Neural cell (in vitro differentiated cells): ENCODE measurements at regions not wholly inside any gene's neighbourhood (a gene's known extent, or its start where the extent isn't known, plus 50 kb on each side); places are given as distances from the start of the nearest gene placed in this dataset.

Source experiments
- H2AFZ ChIP-seq: fragments of 200-600, 300-800 bp; sonication (generic), shearing (Covaris generic); 2 replicates; pipeline ENCODE4 v1.6.0; 2014; ENCODE audit warnings: low read depth, mild to moderate bottlenecking, antibody characterized with exemption, low read length, moderate library complexity
- H3F3A ChIP-seq: fragments of 200-600 bp; shearing (Covaris generic); 2 replicates; pipeline ENCODE4 v1.6.1; 2016; ENCODE audit warnings: mild to moderate bottlenecking, moderate library complexity, mixed read lengths, antibody characterized with exemption, low read length; ENCODE audit not compliant: insufficient read depth, poor library complexity, severe bottlenecking
- H3K27ac ChIP-seq: fragments of 200-600, 300-800 bp; sonication (generic), shearing (Covaris generic); 2 replicates; pipeline ENCODE4 v1.5.1; 2014; ENCODE audit warnings: mild to moderate bottlenecking, low read length, moderate library complexity
- H3K27me3 ChIP-seq: fragments of 300-800, 200-600 bp; sonication (generic), shearing (Covaris generic); 2 replicates; pipeline ENCODE4 v1.6.0; 2014; ENCODE audit warnings: mild to moderate bottlenecking, low read depth, low read length, moderate library complexity; ENCODE audit not compliant: insufficient read depth
- H3K36me3 ChIP-seq: fragments of 300-800, 200-600 bp; sonication (generic), shearing (Covaris generic); 2 replicates; pipeline ENCODE4 v1.5.1; 2014; ENCODE audit warnings: mild to moderate bottlenecking, antibody characterized with exemption, low read length, moderate library complexity; ENCODE audit not compliant: insufficient read depth
- H3K4me2 ChIP-seq: fragments of 300-800, 200-600 bp; sonication (generic), shearing (Covaris generic); 2 replicates; pipeline ENCODE4 v1.6.0; 2014; ENCODE audit warnings: mild to moderate bottlenecking, low read length
- H3K4me3 ChIP-seq: fragments of 300-800, 200-600 bp; sonication (generic), shearing (Covaris generic); 2 replicates; pipeline ENCODE4 v1.5.1; 2014; ENCODE audit warnings: mild to moderate bottlenecking, low read length, moderate library complexity
- H3K79me2 ChIP-seq: fragments of 200-600 bp; shearing (Covaris generic); replicated peaks from 2 replicates; pipeline ENCODE4 v1.6.0; 2014; ENCODE audit warnings: mild to moderate bottlenecking, low read length, moderate library complexity; ENCODE audit not compliant: insufficient read depth
- H3K9ac ChIP-seq: fragments of 300-800, 200-600 bp; sonication (generic), shearing (Covaris generic); 2 replicates; pipeline ENCODE4 v1.6.1; 2016; ENCODE audit warnings: mild to moderate bottlenecking, low read length, mixed read lengths
- H3K9me2 ChIP-seq: fragments of 200-600 bp; shearing (Covaris generic); 2 replicates; pipeline ENCODE4 v1.6.1; 2016; ENCODE audit warnings: mild to moderate bottlenecking, low read length, mixed read lengths; ENCODE audit not compliant: insufficient read depth
- H3K9me3 ChIP-seq: fragments of 200-600, 300-800 bp; sonication (generic), shearing (Covaris generic); 2 replicates; pipeline ENCODE4 v1.6.1; 2016; ENCODE audit warnings: mild to moderate bottlenecking, mixed run types, low read length, moderate library complexity, mixed read lengths
- H4K20me1 ChIP-seq: fragments of 200-600 bp; shearing (Covaris generic); 2 replicates; pipeline ENCODE4 v1.6.1; 2016; ENCODE audit warnings: mild to moderate bottlenecking, mixed run types; ENCODE audit not compliant: insufficient read depth
- CTCF ChIP-seq: fragments of 450-650 bp; IDR thresholded peaks from 2 replicates; pipeline ENCODE4 v1.5.1; 2014; ENCODE audit warnings: antibody characterized with exemption, mild to moderate bottlenecking, moderate library complexity; ENCODE audit not compliant: poor library complexity, severe bottlenecking
- EP300 ChIP-seq: fragments of 450-650 bp; conservative IDR thresholded peaks from 2 replicates; pipeline ENCODE4 v1.6.1; 2014; ENCODE audit warnings: antibody characterized with exemption, mild to moderate bottlenecking, moderate library complexity; ENCODE audit not compliant: poor library complexity, severe bottlenecking
- EZH2 ChIP-seq: fragments of 200-600, 300-800 bp; shearing (Covaris generic), sonication (generic); IDR thresholded peaks from 2 replicates; pipeline ENCODE4 v1.6.1; 2014; ENCODE audit warnings: antibody characterized with exemption, low read length, borderline replicate concordance, mild to moderate bottlenecking; ENCODE audit not compliant: insufficient read depth, poor library complexity, severe bottlenecking
- MXI1 ChIP-seq: fragments of 450-650 bp; conservative IDR thresholded peaks from 2 replicates; pipeline ENCODE4 v1.6.1; 2014; ENCODE audit warnings: antibody characterized with exemption, mild to moderate bottlenecking; ENCODE audit not compliant: poor library complexity, severe bottlenecking
- POLR2AphosphoS5 ChIP-seq: IDR thresholded peaks from 2 replicates; pipeline ENCODE4 v1.6.1; 2012
- RAD21 ChIP-seq: fragments of 450-650 bp; conservative IDR thresholded peaks from 2 replicates; pipeline ENCODE4 v1.6.1; 2014; ENCODE audit warnings: antibody characterized with exemption, mild to moderate bottlenecking, moderate library complexity
- REST ChIP-seq: IDR thresholded peaks from 2 replicates; pipeline ENCODE4 v1.6.1; 2012; ENCODE audit warnings: borderline replicate concordance
- SMC3 ChIP-seq: fragments of 450-650 bp; conservative IDR thresholded peaks from 2 replicates; pipeline ENCODE4 v1.6.1; 2014; ENCODE audit warnings: antibody characterized with exemption, mild to moderate bottlenecking, moderate library complexity; ENCODE audit not compliant: poor library complexity
- TAF1 ChIP-seq: IDR thresholded peaks from 2 replicates; pipeline ENCODE4 v1.6.1; 2012; ENCODE audit warnings: low read depth

- Histone ChIP-seq H3K4me3 (no peak overlapping the region), H2AFZ (no peak overlapping the region), H3K27me3 (no peaks in the 10 kb centered on the region), H3K27ac (no peak overlapping the region), H3K9ac (no peak overlapping the region), H4K20me1 (no peaks in the 10 kb centered on the region), H3F3A (no peaks in the 10 kb centered on the region), H3K4me2 (no peak overlapping the region), H3K36me3 (no peaks in the 10 kb centered on the region), H3K9me2 (no peaks in the 10 kb centered on the region), H3K79me2 (no peaks in the 10 kb centered on the region), H3K9me3 (no peaks in the 10 kb centered on the region)
- no peak for TF ChIP-seq POLR2AphosphoS5
- TF ChIP-seq CTCF, result no peak
- no peak for TF ChIP-seq EP300
- no peak for TF ChIP-seq EZH2
- no peak for TF ChIP-seq RAD21
- no peak for TF ChIP-seq MXI1
- TF ChIP-seq TAF1, result no peak
- TF ChIP-seq REST, result no peak
- TF ChIP-seq SMC3, result no peak
Measured at GRCh38 chr9:129400001-129400970, 220.6 kb downstream of the C9orf50 start.

- Histone ChIP-seq H3F3A (no peaks in the 10 kb centered on the region), H3K27me3 (no peaks in the 10 kb centered on the region), H2AFZ (no peak overlapping the region), H3K36me3 (no peaks in the 10 kb centered on the region), H3K9me2 (no peaks in the 10 kb centered on the region), H3K4me2 (no peak overlapping the region), H4K20me1 (no peaks in the 10 kb centered on the region), H3K9ac (no peak overlapping the region), H3K4me3 (no peak overlapping the region), H3K27ac (no peak overlapping the region), H3K9me3 (no peaks in the 10 kb centered on the region), H3K79me2 (no peaks in the 10 kb centered on the region)
- TF ChIP-seq RAD21, result no peak
- no peak for TF ChIP-seq POLR2AphosphoS5
- TF ChIP-seq EP300, result no peak
- TF ChIP-seq MXI1, result no peak
- TF ChIP-seq CTCF, result no peak
- TF ChIP-seq SMC3, result no peak
- no peak for TF ChIP-seq TAF1
- no peak for TF ChIP-seq EZH2
- no peak for TF ChIP-seq REST
Measured at GRCh38 chr9:129399634-129399990, 221.3 kb downstream of the C9orf50 start.
